GM12878 (cell line): ENCODE measurements at regions not wholly inside any gene's neighbourhood (a gene's known extent, or its start where the extent isn't known, plus 50 kb on each side); places are given as distances from the start of the nearest gene placed in this dataset.

ENCODE experiments used
- ATAC-seq: fragments of 200-7000 bp; cut with Tn5 transposase; 3 replicates; pipeline ENCODE4 v1.9.1; 2020; ENCODE audit warnings: mild to moderate bottlenecking, moderate library complexity
- BruUV-seq: library from RNA; stranded (reverse); fragments of 400-500 nt; replicated peaks from 2 replicates; lab custom pipeline; 2021; lab: Mats Ljungman, UMichigan
- CTCF ChIA-PET: fragments of 300-600 bp; sonication (Branson Sonifier 250); formaldehyde crosslinking; extraction: SDS; loops from one replicate; lab custom pipeline; 2021; ENCODE audit warnings: inconsistent platforms; lab: Yijun Ruan, JAX
- POLR2A ChIA-PET: fragments of 350-600 bp; formaldehyde crosslinking; extraction: SDS; loops from one replicate; lab custom pipeline; 2021; ENCODE audit warnings: inconsistent platforms; lab: Charles Lee
- RAD21 ChIA-PET: fragments of 300-600 bp; sonication (Branson Sonifier 250); formaldehyde crosslinking; loops from one replicate; lab custom pipeline; 2023; ENCODE audit warnings: antibody characterized with exemption; ENCODE audit not compliant: unreplicated experiment; lab: Charles Lee
- SMC1A ChIA-PET: fragments of 300-600 bp; sonication (Branson Sonifier 250); formaldehyde crosslinking; loops from one replicate; lab custom pipeline; 2023; ENCODE audit not compliant: unreplicated experiment, uncharacterized antibody; lab: Charles Lee
- DNase-seq: peaks from one replicate; pipeline ENCODE4 v3.0.0-alpha.2; 2011; ENCODE audit warnings: low read depth, low spot score
- FAIRE-seq: peaks from 3 replicates; lab custom pipeline; 2011; peaks lifted over from hg19 to GRCh38; lab: Jason Lieb, UNC
- H2AFZ ChIP-seq: 2 replicates; pipeline ENCODE4 v1.6.0; 2011; ENCODE audit warnings: low read depth, low read length, control low read depth; ENCODE audit not compliant: control insufficient read depth
- H3K27ac ChIP-seq: 2 replicates; pipeline ENCODE4 v1.5.1; 2011; ENCODE audit warnings: control low read depth; ENCODE audit not compliant: control insufficient read depth, insufficient read depth
- H3K27me3 ChIP-seq, 2 experiments: replicated peaks in 1 of 2; 2 replicates each; pipeline versions ENCODE4 v1.6.0 to v1.6.1; 2011; ENCODE audit warnings: low read length in 1 of 2; ENCODE audit not compliant: control insufficient read depth in 2 of 2, insufficient read depth in 2 of 2
- H3K36me3 ChIP-seq, 2 experiments: 2 replicates each; pipeline ENCODE4 v1.5.1; 2011; ENCODE audit warnings: low read length in 1 of 2; ENCODE audit not compliant: control insufficient read depth in 2 of 2, insufficient read depth in 2 of 2
- H3K4me1 ChIP-seq: 2 replicates; pipeline ENCODE4 v1.6.1; 2011; ENCODE audit warnings: mild to moderate bottlenecking, low read length, moderate library complexity, mixed read lengths; ENCODE audit not compliant: control insufficient read depth, insufficient read depth
- H3K4me2 ChIP-seq: 2 replicates; pipeline ENCODE4 v1.6.0; 2011; ENCODE audit warnings: control low read depth; ENCODE audit not compliant: control insufficient read depth, insufficient read depth
- H3K4me3 ChIP-seq: fragments of 200-600 bp; sonication (generic); 2 replicates; pipeline ENCODE4 v1.5.1; 2016
- H3K79me2 ChIP-seq: 2 replicates; pipeline ENCODE4 v1.6.0; 2011; ENCODE audit warnings: low read length; ENCODE audit not compliant: control insufficient read depth, insufficient read depth
- H3K9ac ChIP-seq: 2 replicates; pipeline ENCODE4 v1.8.0; 2011; ENCODE audit warnings: low read length, control low read depth, mixed read lengths; ENCODE audit not compliant: control insufficient read depth, insufficient read depth
- H3K9me3 ChIP-seq: replicated peaks from 3 replicates; pipeline ENCODE4 v1.5.1; 2011; ENCODE audit warnings: mild to moderate bottlenecking, low read length; ENCODE audit not compliant: control insufficient read depth, insufficient read depth
- H4K20me1 ChIP-seq: 2 replicates; pipeline ENCODE4 v1.6.0; 2011; ENCODE audit not compliant: control insufficient read depth, insufficient read depth
- BCL3 ChIP-seq: IDR thresholded peaks from 2 replicates; pipeline ENCODE4 v1.6.1; 2011; ENCODE audit warnings: borderline replicate concordance, low read depth, mild to moderate bottlenecking, moderate library complexity, low read length; ENCODE audit not compliant: insufficient read depth, poor library complexity, severe bottlenecking
- CHD2 ChIP-seq: IDR thresholded peaks from 2 replicates; pipeline ENCODE4 v1.6.1; 2011; ENCODE audit warnings: low read depth, low read length, improper control_type of control experiment, borderline replicate concordance
- NR2F1 ChIP-seq: fragments of 450-650 bp; conservative IDR thresholded peaks from 2 replicates; pipeline ENCODE4 v1.6.1; 2017; ENCODE audit warnings: mild to moderate bottlenecking
- RUNX3 ChIP-seq: IDR thresholded peaks from 2 replicates; pipeline ENCODE4 v1.6.1; 2012; ENCODE audit warnings: low read length, inconsistent platforms
- TCF12 ChIP-seq: IDR thresholded peaks from 2 replicates; pipeline ENCODE4 v1.6.1; 2011; ENCODE audit warnings: low read depth, mild to moderate bottlenecking, low read length
- TCF7 ChIP-seq: IDR thresholded peaks from 2 replicates; pipeline ENCODE4 v1.6.1; 2014; ENCODE audit warnings: antibody characterized with exemption, borderline replicate concordance
- WRNIP1 ChIP-seq: IDR thresholded peaks from 2 replicates; pipeline ENCODE4 v1.6.1; 2011; ENCODE audit warnings: low read depth, low read length, improper control_type of control experiment, borderline replicate concordance
- ZBTB4 ChIP-seq: fragments of 450-650 bp; formaldehyde crosslinking; IDR thresholded peaks from 2 replicates; pipeline ENCODE4 v1.4.0; 2022; ENCODE audit warnings: mild to moderate bottlenecking, moderate library complexity
- ZNF207 ChIP-seq: fragments of 450-650 bp; IDR thresholded peaks from 2 replicates; pipeline ENCODE4 v1.6.1; 2014; ENCODE audit warnings: antibody characterized with exemption, mild to moderate bottlenecking, borderline replicate concordance
- WGBS: methylation state at CpG from one replicate; pipeline ENCODE4 v1.1.6; 2016; ENCODE audit warnings: low lambda C conversion rate; ENCODE audit not compliant: insufficient replicate concordance, insufficient coverage; ENCODE audit errors: missing lambda C conversion rate; 5-methylcytosine and 5-hydroxymethylcytosine counted together
- in situ Hi-C: fragments of 300-500 bp; cut with MboI; formaldehyde crosslinking; loops from 9 replicates; pipeline ENCODE4 v1.14.3; 2018; ENCODE audit warnings: mixed read lengths
- intact Hi-C: fragments of 100-400 bp; cut with micrococcal nuclease; formaldehyde crosslinking; loops from one replicate; pipeline ENCODE4 v1.14.2; 2022; ENCODE audit not compliant: unreplicated experiment

- no peaks in the 10 kb centered on the region for H3K36me3 ChIP-seq
- TF ChIP-seq TCF7 (no peak), ZBTB4 (CRISPR knock-in tag) (no peak), CHD2 (no peak), NR2F1 (no peak), TCF12 (no peak), RUNX3 (no peak), ZNF207 (no peak), WRNIP1 (no peak), BCL3 (no peak)
- H3K9ac ChIP-seq = no peak overlapping the region
- DNase-seq (no peak), FAIRE-seq (no peak), ATAC-seq (no peak)
- no peak overlapping the region for H3K4me2 ChIP-seq
- ChIA-PET SMC1A (no interaction called here), RAD21 (no interaction called here), POLR2A (no interaction called here), CTCF (no interaction called here)
- no peaks in the 10 kb centered on the region for H3K27me3 ChIP-seq
- H2AFZ ChIP-seq = no peak overlapping the region
- H3K27ac ChIP-seq = no peak overlapping the region
- no TSS peak for BruUV-seq
- no peaks in the 10 kb centered on the region for H4K20me1 ChIP-seq
- H3K79me2 ChIP-seq = no peaks in the 10 kb centered on the region
- H3K4me3 ChIP-seq = no peak overlapping the region
- 0% methylated on average over 2 of the region's 2 CpGs for WGBS
- in situ Hi-C loops = no loop called here
- no peaks in the 10 kb centered on the region for H3K4me1 ChIP-seq
- intact Hi-C loops = no loop called here
- H3K9me3 ChIP-seq = no peaks in the 10 kb centered on the region
Observed at GRCh38 chr4:134145369-134145768, 56.2 kb downstream of the PABPC4L start.
